Choroid plexus epithelial cell (primary cell): ENCODE measurements at regions not wholly inside any gene's neighbourhood (a gene's known extent, or its start where the extent isn't known, plus 50 kb on each side); places are given as distances from the start of the nearest gene placed in this dataset.
"Not testable (repeated sequence)": the region's sequence is repeated elsewhere in the genome, so short reads cannot be mapped to it uniquely, and the experiment has no call there.

Source experiments
- DNase-seq: peaks from one replicate; pipeline ENCODE4 v3.0.0-alpha.2; 2010; ENCODE audit warnings: low read depth
- H3K4me3 ChIP-seq: 2 replicates; pipeline ENCODE4 v1.5.1; 2011; ENCODE audit warnings: low read depth, mild to moderate bottlenecking, control low read depth, low read length, moderate library complexity
- CTCF ChIP-seq: conservative IDR thresholded peaks from 2 replicates; pipeline ENCODE4 v1.5.1; 2011; ENCODE audit warnings: low read depth, mild to moderate bottlenecking, control low read depth, inconsistent platforms, low read length, moderate library complexity

- TF ChIP-seq CTCF, result no peak
- H3K4me3 ChIP-seq, result no peak overlapping the region
Observed at GRCh38 chr5:87188391-87188790, 79.3 kb upstream of the RASA1 start.

GRCh38 chr5:87190041-87190440 lies 77.6 kb upstream of the RASA1 start:
- DNase-seq, result no peak
- no peak for TF ChIP-seq CTCF
- H3K4me3 ChIP-seq, result no peak overlapping the region

More at GRCh38 chr5:87188391-87188790, 79.3 kb upstream of the RASA1 start:
- DNase-seq, result no peak

GRCh38 chr5:87190687-87191086 lies 77.0 kb upstream of the RASA1 start:
- H3K4me3 ChIP-seq, result no peak overlapping the region
- no peak for DNase-seq
- TF ChIP-seq CTCF, result no peak

GRCh38 chr5:87191645-87192044 lies 76.0 kb upstream of the RASA1 start:
- no peak for DNase-seq
- no peak for TF ChIP-seq CTCF
- no peak overlapping the region for H3K4me3 ChIP-seq

- peak; percentile 82 for DNase-seq
- H3K4me3 ChIP-seq, result no peak overlapping the region
- TF ChIP-seq CTCF, result no peak
Observed at GRCh38 chr5:87195104-87195591, 72.5 kb upstream of the RASA1 start.

GRCh38 chr5:87195616-87196015 lies 72.1 kb upstream of the RASA1 start:
- no peak for TF ChIP-seq CTCF
- peak; percentile 35 for DNase-seq
- H3K4me3 ChIP-seq, result no peak overlapping the region

- H3K4me3 ChIP-seq, result no peak overlapping the region
- no peak for DNase-seq
- no peak for TF ChIP-seq CTCF
Observed at GRCh38 chr5:87198010-87198409, 69.7 kb upstream of the RASA1 start.

GRCh38 chr5:87199246-87199645 lies 68.4 kb upstream of the RASA1 start:
- H3K4me3 ChIP-seq, DNase-seq: not testable (repeated sequence)

- not testable (repeated sequence) for H3K4me3 ChIP-seq, DNase-seq
Observed at GRCh38 chr5:87199704-87200103, 68.0 kb upstream of the RASA1 start.
